Memory B cell (primary cell): ENCODE measurements at regions not wholly inside any gene's neighbourhood (a gene's known extent, or its start where the extent isn't known, plus 50 kb on each side); places are given as distances from the start of the nearest gene placed in this dataset.
"Not testable (repeated sequence)": the region's sequence is repeated elsewhere in the genome, so short reads cannot be mapped to it uniquely, and the experiment has no call there.

Experiments
- ATAC-seq: fragments of 150-1000 bp; cut with Tn5 transposase; 2 replicates; pipeline ENCODE4 v1.10.0; 2021; ENCODE audit warnings: low read depth, mild to moderate bottlenecking, moderate library complexity
- DNase-seq, 2 donors: peaks; one replicate each; pipeline ENCODE4 v3.0.0; 2022; ENCODE audit warnings: low spot score in 2 of 2
- H3K27ac Mint-ChIP-seq: one replicate; pipeline ENCODE4 v1.8.0; 2022; ENCODE audit warnings: mild to moderate bottlenecking, moderate library complexity, mixed read lengths
- H3K27me3 Mint-ChIP-seq: one replicate; pipeline ENCODE4 v1.8.0; 2022; ENCODE audit warnings: mixed read lengths
- H3K36me3 Mint-ChIP-seq: one replicate; pipeline ENCODE4 v1.8.0; 2022; ENCODE audit warnings: mild to moderate bottlenecking, mixed read lengths
- H3K4me1 Mint-ChIP-seq: one replicate; pipeline ENCODE4 v1.8.0; 2022; ENCODE audit warnings: mixed read lengths
- H3K4me3 Mint-ChIP-seq: one replicate; pipeline ENCODE4 v1.8.0; 2022; ENCODE audit warnings: mild to moderate bottlenecking, moderate library complexity, mixed read lengths
- H3K9me3 Mint-ChIP-seq: one replicate; pipeline ENCODE4 v1.8.0; 2022; ENCODE audit warnings: mixed read lengths

- no peak overlapping the region for H3K27ac Mint-ChIP-seq
- DNase-seq (no peak), ATAC-seq (no peak)
- H3K4me3 Mint-ChIP-seq = no peak overlapping the region
- no peaks in the 10 kb centered on the region for H3K36me3 Mint-ChIP-seq
- no peaks in the 10 kb centered on the region for H3K27me3 Mint-ChIP-seq
- no peaks in the 10 kb centered on the region for H3K9me3 Mint-ChIP-seq
- H3K4me1 Mint-ChIP-seq = peaks cover 16% of the 10 kb centered on the region
Measured at GRCh38 chr2:21234464-21235120, 110.8 kb downstream of the TDRD15 start.

GRCh38 chr2:21239749-21240148, 116.0 kb downstream of the TDRD15 start:
- not testable (repeated sequence) for H3K4me3 Mint-ChIP-seq, DNase-seq, H3K27ac Mint-ChIP-seq, H3K36me3 Mint-ChIP-seq, H3K4me1 Mint-ChIP-seq, H3K27me3 Mint-ChIP-seq, H3K9me3 Mint-ChIP-seq, ATAC-seq

- peaks cover 5% of the 10 kb centered on the region for H3K27me3 Mint-ChIP-seq
- H3K27ac Mint-ChIP-seq = no peak overlapping the region
- H3K9me3 Mint-ChIP-seq = peaks cover 3% of the 10 kb centered on the region
- H3K4me1 Mint-ChIP-seq = no peaks in the 10 kb centered on the region
- DNase-seq = no peak
- no peaks in the 10 kb centered on the region for H3K36me3 Mint-ChIP-seq
- no peak for ATAC-seq
- H3K4me3 Mint-ChIP-seq = no peak overlapping the region
Measured at GRCh38 chr2:21244161-21244560, 120.4 kb downstream of the TDRD15 start.

GRCh38 chr2:21245565-21245964, 121.8 kb downstream of the TDRD15 start:
- ATAC-seq (no peak), DNase-seq (no peak)
- no peak overlapping the region for H3K27ac Mint-ChIP-seq
- no peaks in the 10 kb centered on the region for H3K36me3 Mint-ChIP-seq
- no peak overlapping the region for H3K4me3 Mint-ChIP-seq
- H3K9me3 Mint-ChIP-seq = peaks cover 3% of the 10 kb centered on the region
- H3K4me1 Mint-ChIP-seq = no peaks in the 10 kb centered on the region
- H3K27me3 Mint-ChIP-seq = peaks cover 5% of the 10 kb centered on the region

GRCh38 chr2:21249367-21249766, 125.6 kb downstream of the TDRD15 start:
- Mint-ChIP-seq H3K9me3 (peaks cover 1% of the 10 kb centered on the region), H3K4me3 (no peak overlapping the region), H3K4me1 (no peaks in the 10 kb centered on the region), H3K27me3 (peaks cover 4% of the 10 kb centered on the region), H3K36me3 (no peaks in the 10 kb centered on the region), H3K27ac (no peak overlapping the region)
- no peak for ATAC-seq
- no peak for DNase-seq

GRCh38 chr2:21250673-21251072, 126.9 kb downstream of the TDRD15 start:
- peaks cover 1% of the 10 kb centered on the region for H3K9me3 Mint-ChIP-seq
- H3K4me1 Mint-ChIP-seq = no peaks in the 10 kb centered on the region
- no peaks in the 10 kb centered on the region for H3K36me3 Mint-ChIP-seq
- DNase-seq (no peak), ATAC-seq (no peak)
- no peak overlapping the region for H3K4me3 Mint-ChIP-seq
- H3K27me3 Mint-ChIP-seq = peaks cover 4% of the 10 kb centered on the region
- no peak overlapping the region for H3K27ac Mint-ChIP-seq

GRCh38 chr2:21251216-21251980, 127.6 kb downstream of the TDRD15 start:
- Mint-ChIP-seq H3K4me1 (no peaks in the 10 kb centered on the region), H3K27ac (no peak overlapping the region), H3K27me3 (peaks cover 1% of the 10 kb centered on the region), H3K36me3 (no peaks in the 10 kb centered on the region), H3K4me3 (no peak overlapping the region), H3K9me3 (peaks cover 1% of the 10 kb centered on the region)
- ATAC-seq (no peak), DNase-seq (no peak)

- Mint-ChIP-seq H3K4me3 (no peak overlapping the region), H3K27me3 (peaks cover 1% of the 10 kb centered on the region), H3K36me3 (no peaks in the 10 kb centered on the region), H3K27ac (no peak overlapping the region), H3K4me1 (no peaks in the 10 kb centered on the region), H3K9me3 (peaks cover 1% of the 10 kb centered on the region)
- ATAC-seq = no peak
- DNase-seq = no peak
Measured at GRCh38 chr2:21253311-21254027, 129.7 kb downstream of the TDRD15 start.

GRCh38 chr2:21254170-21254965, 130.6 kb downstream of the TDRD15 start:
- Mint-ChIP-seq H3K27me3 (peaks cover 1% of the 10 kb centered on the region), H3K4me3 (no peak overlapping the region), H3K4me1 (no peaks in the 10 kb centered on the region), H3K9me3 (peaks cover 1% of the 10 kb centered on the region), H3K27ac (no peak overlapping the region), H3K36me3 (no peaks in the 10 kb centered on the region)
- DNase-seq = no peak
- no peak for ATAC-seq

- Mint-ChIP-seq H3K36me3 (no peaks in the 10 kb centered on the region), H3K4me3 (no peak overlapping the region), H3K27me3 (peaks cover 1% of the 10 kb centered on the region), H3K27ac (no peak overlapping the region), H3K4me1 (no peaks in the 10 kb centered on the region), H3K9me3 (peaks cover 1% of the 10 kb centered on the region)
- DNase-seq = no peak
- no peak for ATAC-seq
Measured at GRCh38 chr2:21256006-21256405, 132.2 kb downstream of the TDRD15 start.

GRCh38 chr2:21257621-21258020, 133.9 kb downstream of the TDRD15 start:
- Mint-ChIP-seq H3K27ac (no peak overlapping the region), H3K9me3 (no peaks in the 10 kb centered on the region), H3K36me3 (no peaks in the 10 kb centered on the region), H3K4me3 (no peak overlapping the region), H3K27me3 (no peaks in the 10 kb centered on the region), H3K4me1 (no peaks in the 10 kb centered on the region)
- no peak for DNase-seq
- ATAC-seq = no peak

- no peaks in the 10 kb centered on the region for H3K4me1 Mint-ChIP-seq
- no peak for DNase-seq
- no peaks in the 10 kb centered on the region for H3K27me3 Mint-ChIP-seq
- no peak overlapping the region for H3K27ac Mint-ChIP-seq
- H3K36me3 Mint-ChIP-seq = no peaks in the 10 kb centered on the region
- no peak for ATAC-seq
- no peak overlapping the region for H3K4me3 Mint-ChIP-seq
- no peaks in the 10 kb centered on the region for H3K9me3 Mint-ChIP-seq
Measured at GRCh38 chr2:21258082-21258481, 134.3 kb downstream of the TDRD15 start.

GRCh38 chr2:21260311-21260710, 136.5 kb downstream of the TDRD15 start:
- H3K36me3 Mint-ChIP-seq = no peaks in the 10 kb centered on the region
- H3K4me3 Mint-ChIP-seq = no peak overlapping the region
- no peak for DNase-seq
- no peak overlapping the region for H3K27ac Mint-ChIP-seq
- H3K9me3 Mint-ChIP-seq = no peaks in the 10 kb centered on the region
- no peaks in the 10 kb centered on the region for H3K4me1 Mint-ChIP-seq
- no peak for ATAC-seq
- no peaks in the 10 kb centered on the region for H3K27me3 Mint-ChIP-seq

GRCh38 chr2:21261591-21261990, 137.8 kb downstream of the TDRD15 start:
- no peak for DNase-seq
- ATAC-seq = no peak
- Mint-ChIP-seq H3K4me3 (no peak overlapping the region), H3K9me3 (no peaks in the 10 kb centered on the region), H3K27me3 (no peaks in the 10 kb centered on the region), H3K36me3 (no peaks in the 10 kb centered on the region), H3K4me1 (no peaks in the 10 kb centered on the region), H3K27ac (no peak overlapping the region)
